ENCODE measurements at regions not wholly inside any gene's neighbourhood (a gene's known extent, or its start where the extent isn't known, plus 50 kb on each side); places are given as distances from the start of the nearest gene placed in this dataset.

DNA sequence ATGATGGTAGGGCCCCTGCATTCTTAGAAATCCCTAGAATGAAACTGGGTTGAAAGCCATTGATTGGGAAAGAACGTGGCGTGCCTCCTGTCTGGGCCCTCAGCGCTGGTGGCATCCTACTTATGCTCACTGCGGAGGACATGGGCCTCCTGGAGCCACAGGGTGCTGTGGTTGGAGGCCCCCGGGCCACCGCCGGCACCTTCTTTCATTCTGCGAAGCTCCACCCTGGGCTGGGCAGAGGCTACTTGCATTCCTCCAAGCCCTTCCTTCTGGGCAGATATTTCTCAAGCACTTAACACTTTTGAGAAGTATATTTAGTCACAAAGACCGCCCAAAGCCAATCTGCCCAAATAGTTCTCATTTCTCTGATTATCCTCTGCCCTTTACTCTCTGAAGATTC, 311.9 kb downstream of the MYCN start:
- Mint-ChIP-seq H3K27me3 (ENCODE audit: unreplicated experiment) (no peaks in the 10 kb centered on the region), H3K4me1 (ENCODE audit: unreplicated experiment) (no peaks in the 10 kb centered on the region), H3K36me3 (ENCODE audit: unreplicated experiment) (no peaks in the 10 kb centered on the region), H3K27ac (ENCODE audit: unreplicated experiment) (no peak overlapping the region), H3K4me3 (ENCODE audit: unreplicated experiment) (no peak overlapping the region), H3K9me3 (ENCODE audit: unreplicated experiment) (no peaks in the 10 kb centered on the region)
- TF ChIP-seq, protein P1, sequence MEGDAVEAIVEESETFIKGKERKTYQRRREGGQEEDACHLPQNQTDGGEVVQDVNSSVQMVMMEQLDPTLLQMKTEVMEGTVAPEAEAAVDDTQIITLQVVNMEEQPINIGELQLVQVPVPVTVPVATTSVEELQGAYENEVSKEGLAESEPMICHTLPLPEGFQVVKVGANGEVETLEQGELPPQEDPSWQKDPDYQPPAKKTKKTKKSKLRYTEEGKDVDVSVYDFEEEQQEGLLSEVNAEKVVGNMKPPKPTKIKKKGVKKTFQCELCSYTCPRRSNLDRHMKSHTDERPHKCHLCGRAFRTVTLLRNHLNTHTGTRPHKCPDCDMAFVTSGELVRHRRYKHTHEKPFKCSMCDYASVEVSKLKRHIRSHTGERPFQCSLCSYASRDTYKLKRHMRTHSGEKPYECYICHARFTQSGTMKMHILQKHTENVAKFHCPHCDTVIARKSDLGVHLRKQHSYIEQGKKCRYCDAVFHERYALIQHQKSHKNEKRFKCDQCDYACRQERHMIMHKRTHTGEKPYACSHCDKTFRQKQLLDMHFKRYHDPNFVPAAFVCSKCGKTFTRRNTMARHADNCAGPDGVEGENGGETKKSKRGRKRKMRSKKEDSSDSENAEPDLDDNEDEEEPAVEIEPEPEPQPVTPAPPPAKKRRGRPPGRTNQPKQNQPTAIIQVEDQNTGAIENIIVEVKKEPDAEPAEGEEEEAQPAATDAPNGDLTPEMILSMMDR (IDR thresholded peaks at IDR 0.05): no peak
- DNase-seq (ENCODE audit: extremely low spot score, unreplicated experiment): peak; percentile 80

DNA sequence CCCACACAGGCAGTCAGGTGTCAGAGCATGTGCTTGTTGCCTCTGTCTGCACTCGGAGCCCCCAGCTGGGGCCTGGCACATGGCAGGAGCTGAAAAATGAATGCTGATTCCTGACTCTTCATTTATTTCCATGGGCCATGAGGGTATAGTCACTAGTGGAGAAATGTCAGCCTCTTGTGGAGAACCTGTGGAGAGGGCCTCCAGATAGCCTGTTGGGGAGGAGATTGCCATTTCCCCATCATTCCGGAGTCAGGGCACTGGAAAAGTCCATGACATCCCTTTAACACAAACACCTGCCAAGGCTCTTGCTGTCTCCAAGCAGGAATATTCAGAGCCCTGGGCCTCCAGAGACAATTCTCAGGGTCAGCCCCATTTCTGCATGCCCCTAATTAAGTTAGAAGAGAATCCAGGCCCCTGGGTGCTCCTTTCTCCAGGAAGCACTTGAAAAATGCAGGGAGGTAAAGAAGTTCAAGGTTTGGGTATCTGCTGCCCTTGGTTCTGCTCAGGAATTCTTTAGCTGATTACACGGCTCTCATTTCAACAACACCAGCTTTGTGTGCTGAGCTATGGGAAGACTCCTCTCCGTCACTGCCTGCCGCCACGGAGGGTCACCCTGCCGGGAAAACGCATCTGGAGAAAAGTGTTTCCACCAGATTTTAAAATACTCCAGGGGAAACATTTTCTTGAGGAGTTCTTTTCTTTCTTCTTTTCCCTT, 311.3 kb downstream of the MYCN start:
- TF ChIP-seq, protein P1 (IDR thresholded peaks at IDR 0.05): no peak
- peak; percentile 53 for DNase-seq (ENCODE audit: extremely low spot score, unreplicated experiment)
- Mint-ChIP-seq H3K27ac (ENCODE audit: unreplicated experiment) (no peak overlapping the region), H3K4me3 (ENCODE audit: unreplicated experiment) (no peak overlapping the region), H3K36me3 (ENCODE audit: unreplicated experiment) (no peaks in the 10 kb centered on the region), H3K4me1 (ENCODE audit: unreplicated experiment) (no peaks in the 10 kb centered on the region), H3K27me3 (ENCODE audit: unreplicated experiment) (no peaks in the 10 kb centered on the region), H3K9me3 (ENCODE audit: unreplicated experiment) (no peaks in the 10 kb centered on the region)

DNA sequence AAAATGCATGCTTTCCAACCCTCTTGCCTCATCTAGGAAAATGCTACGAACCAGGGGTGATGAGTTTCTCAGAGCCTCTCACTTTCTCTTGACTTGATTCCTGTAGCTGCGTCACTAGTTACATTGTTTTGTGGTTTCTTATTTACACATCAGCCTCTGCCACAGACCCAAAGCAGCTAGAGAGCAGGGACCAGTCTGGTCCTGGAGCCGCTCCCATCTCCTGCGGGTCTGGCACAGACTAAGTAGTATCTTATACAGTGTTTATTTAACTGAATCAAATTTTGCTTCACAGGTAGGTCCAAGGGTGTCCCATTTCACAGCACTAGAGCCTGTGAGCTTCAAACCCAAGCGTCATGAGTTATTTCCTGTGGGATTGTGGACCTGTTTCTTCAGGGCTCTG, 310.5 kb downstream of the MYCN start:
- Mint-ChIP-seq H3K9me3 (ENCODE audit: unreplicated experiment) (no peaks in the 10 kb centered on the region), H3K27me3 (ENCODE audit: unreplicated experiment) (no peaks in the 10 kb centered on the region), H3K4me3 (ENCODE audit: unreplicated experiment) (no peak overlapping the region), H3K36me3 (ENCODE audit: unreplicated experiment) (no peaks in the 10 kb centered on the region), H3K27ac (ENCODE audit: unreplicated experiment) (no peak overlapping the region), H3K4me1 (ENCODE audit: unreplicated experiment) (no peaks in the 10 kb centered on the region)
- TF ChIP-seq, protein P1 (IDR thresholded peaks at IDR 0.05): no peak
- peak; percentile 51 for DNase-seq (ENCODE audit: extremely low spot score, unreplicated experiment)

DNA sequence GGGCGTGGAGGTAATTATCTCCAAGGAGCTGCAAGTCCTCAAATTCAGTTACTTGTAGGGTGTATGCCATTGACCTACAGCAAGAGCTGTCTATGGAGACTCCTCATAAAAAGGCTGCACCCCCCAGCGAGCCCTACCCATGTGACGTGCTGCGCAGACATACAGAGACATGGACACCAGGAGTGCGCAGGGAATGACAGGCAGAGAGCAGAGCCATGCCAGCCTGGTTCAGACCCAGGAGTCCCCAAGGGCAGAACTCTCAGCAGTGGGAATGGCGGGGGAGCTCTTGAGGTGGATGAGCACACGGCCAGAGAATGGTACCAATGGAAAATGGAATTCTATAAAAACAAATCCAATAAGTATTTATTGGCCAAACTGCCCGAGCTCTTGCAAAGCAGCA, 310.1 kb downstream of the MYCN start:
- H3K27me3 Mint-ChIP-seq (ENCODE audit: unreplicated experiment): no peaks in the 10 kb centered on the region
- peaks cover 3% of the 10 kb centered on the region for H3K9me3 Mint-ChIP-seq (ENCODE audit: unreplicated experiment)
- H3K4me3 Mint-ChIP-seq (ENCODE audit: unreplicated experiment): no peak overlapping the region
- TF ChIP-seq, protein P1 (IDR thresholded peaks at IDR 0.05): no peak
- DNase-seq (ENCODE audit: extremely low spot score, unreplicated experiment): peak; percentile 76
- H3K36me3 Mint-ChIP-seq (ENCODE audit: unreplicated experiment): no peaks in the 10 kb centered on the region
- no peak overlapping the region for H3K27ac Mint-ChIP-seq (ENCODE audit: unreplicated experiment)
- no peaks in the 10 kb centered on the region for H3K4me1 Mint-ChIP-seq (ENCODE audit: unreplicated experiment)

DNA sequence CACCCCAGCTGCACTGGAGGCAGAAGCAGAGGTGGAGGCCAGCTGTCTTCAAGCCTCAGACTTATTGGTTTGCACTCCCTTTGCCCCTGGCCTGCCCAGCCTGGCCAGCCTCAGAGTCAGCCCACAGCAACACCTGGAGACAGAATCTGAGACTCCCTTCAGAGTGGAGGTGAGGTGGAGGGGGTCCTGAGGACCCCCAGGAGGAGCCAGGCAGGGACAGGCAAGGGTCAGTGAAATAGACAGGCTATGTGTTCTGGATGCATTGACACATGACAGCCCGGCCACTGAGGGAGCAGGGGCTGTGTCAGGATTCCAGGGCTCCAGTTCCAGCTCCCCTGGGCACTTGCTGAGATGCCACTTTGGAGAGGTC, 309.7 kb downstream of the MYCN start:
- TF ChIP-seq, protein P1 (IDR thresholded peaks at IDR 0.05): no peak
- no peaks in the 10 kb centered on the region for H3K27me3 Mint-ChIP-seq (ENCODE audit: unreplicated experiment)
- DNase-seq (ENCODE audit: extremely low spot score, unreplicated experiment): peak; percentile 54
- no peak overlapping the region for H3K27ac Mint-ChIP-seq (ENCODE audit: unreplicated experiment)
- H3K9me3 Mint-ChIP-seq (ENCODE audit: unreplicated experiment): peaks cover 7% of the 10 kb centered on the region
- no peak overlapping the region for H3K4me3 Mint-ChIP-seq (ENCODE audit: unreplicated experiment)
- no peaks in the 10 kb centered on the region for H3K36me3 Mint-ChIP-seq (ENCODE audit: unreplicated experiment)
- no peaks in the 10 kb centered on the region for H3K4me1 Mint-ChIP-seq (ENCODE audit: unreplicated experiment)

Data from osteocyte (in vitro differentiated cells).